ENCODE measurements at regions not wholly inside any gene's neighbourhood (a gene's known extent, or its start where the extent isn't known, plus 50 kb on each side); places are given as distances from the start of the nearest gene placed in this dataset.
A peak's percentile ranks its signal among the peaks of the same experiment; 100 is the strongest.

GRCh38 chr6:140871911-140872310 is 1260.8 kb upstream of the GJE1 start:
- DNase-seq: no peak

DNA sequence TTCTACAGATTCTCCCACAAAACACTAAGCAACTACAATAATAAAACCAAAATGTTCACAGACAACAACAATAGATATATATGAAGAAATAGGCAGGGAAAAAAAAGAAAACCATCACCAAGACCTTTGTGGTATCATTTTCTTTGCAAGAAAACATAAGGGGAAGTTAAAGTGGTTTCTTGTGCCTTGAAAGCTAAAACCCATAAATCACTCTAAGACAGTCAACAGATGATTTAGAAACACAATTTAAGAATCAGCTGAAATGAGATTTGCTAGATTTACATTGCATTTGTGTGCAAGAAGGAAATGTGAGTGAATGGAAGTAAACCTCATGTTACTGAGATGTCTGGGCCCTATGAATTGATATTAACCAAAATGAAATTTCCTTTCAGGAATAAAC is 1265.4 kb upstream of the GJE1 start:
- DNase-seq: no peak

DNA sequence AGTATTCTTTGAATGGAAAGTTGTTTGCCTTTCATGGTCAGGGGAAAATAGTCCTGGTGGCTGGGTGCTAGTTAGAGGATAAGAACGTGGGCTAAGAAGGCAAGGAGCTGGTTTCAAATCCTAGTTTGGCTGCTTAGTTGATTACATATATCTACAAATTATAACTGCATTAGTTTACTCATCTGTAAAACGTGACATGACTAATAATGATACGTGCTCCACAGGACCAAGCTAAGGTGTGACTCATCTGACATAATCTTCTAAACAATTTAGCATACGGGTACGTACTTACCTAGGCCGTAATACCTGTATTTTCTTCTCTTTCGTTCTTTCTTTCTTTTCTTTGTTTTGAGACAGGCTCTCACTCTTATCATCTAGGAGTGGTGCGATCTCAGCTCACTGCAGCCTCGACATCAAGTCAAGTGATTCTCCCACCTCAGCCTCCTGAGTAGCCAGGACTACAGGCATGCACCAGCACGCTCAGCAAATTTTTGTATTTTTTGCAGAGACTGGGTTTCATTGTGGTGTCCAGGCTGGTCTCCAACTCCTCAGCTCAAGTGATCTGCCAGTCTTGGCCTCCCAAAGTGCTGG is 1274.2 kb upstream of the GJE1 start:
- no peak for DNase-seq

DNA sequence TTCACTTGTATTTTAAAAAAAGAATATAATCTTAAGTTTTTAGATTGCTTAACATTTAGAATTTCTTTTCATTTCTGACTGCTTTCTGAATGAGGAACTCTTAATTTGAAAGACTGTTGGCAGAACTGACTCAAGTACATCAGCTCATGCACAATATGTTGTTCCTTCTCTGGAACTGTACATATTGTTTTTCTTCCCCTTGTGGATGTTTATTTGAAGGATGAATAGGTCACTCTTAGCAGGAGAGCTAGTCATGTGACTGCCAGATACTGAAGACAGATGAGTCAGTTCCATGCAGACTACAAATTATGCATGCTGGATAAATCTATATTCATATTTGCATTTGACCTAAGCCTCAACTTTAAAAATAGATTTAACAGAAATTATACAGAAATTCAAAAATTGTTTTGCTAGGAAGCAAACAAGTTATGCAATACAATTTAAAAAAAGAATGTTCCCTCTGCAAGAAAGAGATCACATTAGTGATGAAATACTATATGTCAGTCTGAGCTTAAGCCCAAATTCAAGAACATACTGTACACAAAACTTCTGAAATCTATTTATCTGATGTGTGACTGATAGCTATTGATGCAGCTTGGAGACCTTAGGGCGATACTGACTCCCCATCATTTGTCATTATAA is 1274.9 kb upstream of the GJE1 start:
- DNase-seq: peak; percentile 46

- no peak for DNase-seq
Observed at GRCh38 chr6:140855520-140855919, 1277.2 kb upstream of the GJE1 start.

GRCh38 chr6:140854318-140854717 is 1278.4 kb upstream of the GJE1 start:
- no peak for DNase-seq

- DNase-seq: no peak
Observed at GRCh38 chr6:140850438-140850837, 1282.3 kb upstream of the GJE1 start.

- DNase-seq: no peak
Observed at GRCh38 chr6:140849456-140849855, 1283.3 kb upstream of the GJE1 start.

DNA sequence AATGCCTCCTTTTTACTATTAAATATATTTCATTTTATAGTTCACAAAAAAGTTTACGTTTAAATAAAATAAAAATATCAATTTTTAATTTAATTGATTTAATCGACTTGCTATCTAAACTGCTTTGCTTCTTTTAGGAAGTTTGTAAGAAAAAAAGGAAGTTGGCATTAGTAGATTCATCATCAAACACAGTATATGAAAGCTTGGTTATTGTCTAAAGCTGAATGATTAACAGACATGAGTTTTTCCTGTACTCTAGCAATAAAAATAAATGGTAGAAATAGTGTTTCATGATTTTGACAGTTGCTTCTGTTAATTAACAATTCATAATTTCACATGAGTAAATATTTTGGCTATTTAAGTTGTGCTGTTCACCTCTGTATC is 1285.5 kb upstream of the GJE1 start:
- no peak for DNase-seq

DNA sequence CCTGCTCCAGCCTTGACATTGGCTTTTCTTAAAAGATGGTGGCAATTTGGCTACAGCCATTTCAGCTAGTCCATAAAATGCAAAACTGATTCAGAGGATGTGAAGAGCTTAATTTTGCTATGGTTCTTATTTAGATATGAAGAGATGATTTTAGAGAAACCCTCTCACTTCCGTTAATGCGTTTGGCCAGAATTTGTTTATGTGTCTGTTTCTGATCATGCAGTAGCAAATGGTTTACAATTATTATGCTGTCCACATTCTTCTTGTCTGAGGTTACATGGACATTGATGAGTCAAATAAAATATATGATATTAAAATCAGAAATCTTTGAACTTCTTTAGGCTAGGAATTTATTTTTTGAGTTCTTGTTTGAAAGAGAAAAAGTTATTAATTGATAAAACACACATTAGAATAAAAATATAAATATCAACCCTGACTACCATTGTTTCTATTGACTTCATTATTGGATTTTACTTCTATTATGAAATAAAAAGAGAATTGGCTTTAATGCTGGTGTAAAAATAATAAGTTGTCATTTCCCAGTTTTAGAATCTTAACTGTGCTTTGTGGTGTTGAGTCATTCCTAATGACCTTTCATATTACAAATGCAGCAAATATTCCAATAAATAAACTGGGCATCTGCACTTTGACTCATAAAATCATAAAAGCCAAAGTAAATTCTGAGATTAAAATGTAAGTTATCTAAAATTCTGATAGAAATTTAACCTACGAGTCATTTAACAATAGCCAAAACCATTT is 1286.0 kb upstream of the GJE1 start:
- no peak for DNase-seq

DNA sequence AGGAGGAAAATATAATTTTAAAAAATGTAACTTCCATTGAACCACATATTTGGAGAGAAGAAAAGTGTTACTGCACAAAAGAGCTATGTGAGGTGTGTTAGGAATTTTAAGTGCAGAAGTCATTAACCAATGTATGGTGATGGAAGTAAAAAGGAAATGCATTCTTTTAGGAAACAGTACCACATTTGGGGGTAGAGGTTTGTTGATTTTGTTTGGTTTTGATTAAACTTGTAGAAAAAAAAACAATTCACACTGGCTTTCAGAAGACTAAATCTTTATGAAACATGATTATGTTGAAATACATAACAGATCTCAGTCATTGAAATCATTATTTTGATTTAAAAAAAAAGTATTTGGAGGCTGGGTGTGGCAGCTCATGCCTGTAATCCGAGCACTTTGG is 1287.0 kb upstream of the GJE1 start:
- no peak for DNase-seq

- no peak for DNase-seq
Observed at GRCh38 chr6:140844167-140844566, 1288.6 kb upstream of the GJE1 start.

- DNase-seq: no peak
Observed at GRCh38 chr6:140833408-140833807, 1299.3 kb upstream of the GJE1 start.

GRCh38 chr6:140830666-140831065 is 1302.1 kb upstream of the GJE1 start:
- no peak for DNase-seq

DNA sequence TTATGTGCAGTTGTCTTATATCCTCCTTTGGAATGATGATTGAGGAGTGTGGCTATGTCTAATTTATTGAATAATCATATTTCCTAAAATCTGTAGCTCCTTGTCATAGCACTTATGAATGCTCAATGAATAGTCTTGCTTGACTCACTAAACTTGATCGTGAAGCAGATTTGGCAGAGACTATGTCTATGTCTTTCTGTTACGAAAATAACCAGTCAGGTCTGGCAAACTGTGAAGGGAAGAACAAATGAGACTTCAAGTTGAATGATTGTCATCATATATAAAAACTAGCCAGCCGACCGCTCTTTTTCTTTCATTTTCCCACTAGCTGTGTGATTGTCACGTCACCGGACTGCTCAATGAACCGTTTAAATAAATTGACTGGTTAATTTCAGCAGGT is 1303.9 kb upstream of the GJE1 start:
- DNase-seq: no peak

DNA sequence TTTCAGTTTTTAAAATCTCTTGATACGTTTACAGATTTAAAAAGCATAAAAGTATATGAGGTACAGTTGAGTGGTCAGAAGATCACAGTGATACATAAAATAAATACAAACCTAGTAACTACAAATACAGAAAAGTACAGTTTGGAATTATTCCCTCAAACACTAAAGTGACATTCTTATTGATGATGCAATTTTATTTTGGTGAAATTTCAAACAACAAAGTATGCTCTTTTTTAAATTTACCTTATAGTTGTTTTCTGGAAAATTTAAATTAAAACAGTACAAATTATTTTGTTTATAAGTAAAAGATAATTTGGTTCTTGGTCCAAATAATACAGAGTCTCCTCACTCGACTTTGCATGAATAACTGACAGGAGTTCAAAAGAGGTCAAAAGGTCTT is 1305.1 kb upstream of the GJE1 start:
- DNase-seq: no peak

DNA sequence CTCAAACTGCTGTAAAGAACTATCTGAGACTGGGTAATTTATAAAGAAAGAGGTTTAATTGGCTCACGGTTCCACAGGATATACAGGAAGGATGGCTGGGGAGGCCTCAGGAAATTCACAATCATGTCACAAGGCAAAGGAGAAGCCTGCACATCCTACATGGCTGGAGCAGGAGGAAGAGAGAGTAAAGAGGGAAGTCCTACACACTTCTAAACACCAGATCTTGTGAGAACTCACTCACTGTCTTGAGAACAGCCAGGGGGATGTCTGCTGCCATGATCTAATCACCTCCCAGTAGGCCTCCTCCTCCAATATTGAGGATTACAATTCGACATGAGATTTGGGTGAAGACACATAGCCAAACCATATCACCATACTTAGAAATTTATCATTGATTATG is 1307.0 kb upstream of the GJE1 start:
- DNase-seq: no peak

DNA sequence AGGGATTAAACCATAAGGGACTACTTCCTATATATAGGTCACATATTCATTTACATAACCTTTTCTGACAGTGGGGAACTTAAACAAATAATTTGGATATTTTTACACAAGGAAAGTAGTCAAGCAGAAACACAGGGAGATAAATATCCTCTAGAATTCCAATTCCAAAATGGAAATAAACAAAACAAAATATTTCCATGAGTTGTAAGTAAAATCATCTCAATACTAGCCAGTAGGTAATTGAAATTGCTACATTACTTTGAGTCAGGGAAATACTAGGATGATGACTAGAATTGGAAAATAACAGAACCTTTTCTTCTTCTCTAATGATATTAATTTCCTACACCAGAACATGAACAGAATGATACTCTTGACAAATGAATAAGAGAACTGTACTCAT is 1308.1 kb upstream of the GJE1 start:
- no peak for DNase-seq

- no peak for DNase-seq
Observed at GRCh38 chr6:140821196-140821595, 1311.5 kb upstream of the GJE1 start.

DNA sequence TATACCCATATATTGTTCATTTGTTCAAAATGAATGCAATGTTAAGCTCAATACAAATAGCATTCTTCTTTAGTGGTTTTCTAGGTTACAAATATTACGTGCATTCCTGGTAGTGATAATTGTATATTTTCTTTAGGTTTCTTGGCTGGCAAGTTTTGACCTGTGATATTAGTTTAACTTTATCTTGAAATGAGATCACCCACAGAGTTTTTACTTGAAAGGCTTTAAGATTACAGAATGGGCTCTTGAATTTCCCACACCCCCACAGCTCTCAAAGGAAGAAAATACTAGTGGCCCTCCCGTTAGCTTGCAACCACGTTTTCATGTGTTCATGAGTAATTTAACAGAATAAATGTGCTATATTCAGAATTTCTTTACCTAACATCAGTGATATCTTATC is 1315.5 kb upstream of the GJE1 start:
- no peak for DNase-seq

DNA sequence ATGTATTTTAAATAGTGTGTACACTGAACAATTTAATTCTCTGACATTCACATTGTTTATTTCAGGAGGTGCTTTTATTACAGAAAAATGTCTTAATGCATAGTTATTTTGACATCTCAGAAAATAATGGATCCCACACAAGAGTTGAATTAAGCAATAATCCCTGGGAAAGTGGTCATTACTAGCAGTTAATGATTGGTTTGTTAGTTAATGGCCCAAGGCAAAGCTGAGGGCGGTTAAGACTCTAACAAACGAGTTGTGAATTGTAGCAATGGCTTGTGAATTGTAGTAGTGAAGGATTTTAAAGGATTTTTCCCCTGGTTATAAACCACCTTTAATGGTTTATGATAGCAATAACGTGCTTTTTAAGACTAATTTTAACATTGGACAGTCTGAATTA is 1316.0 kb upstream of the GJE1 start:
- no peak for DNase-seq

DNA sequence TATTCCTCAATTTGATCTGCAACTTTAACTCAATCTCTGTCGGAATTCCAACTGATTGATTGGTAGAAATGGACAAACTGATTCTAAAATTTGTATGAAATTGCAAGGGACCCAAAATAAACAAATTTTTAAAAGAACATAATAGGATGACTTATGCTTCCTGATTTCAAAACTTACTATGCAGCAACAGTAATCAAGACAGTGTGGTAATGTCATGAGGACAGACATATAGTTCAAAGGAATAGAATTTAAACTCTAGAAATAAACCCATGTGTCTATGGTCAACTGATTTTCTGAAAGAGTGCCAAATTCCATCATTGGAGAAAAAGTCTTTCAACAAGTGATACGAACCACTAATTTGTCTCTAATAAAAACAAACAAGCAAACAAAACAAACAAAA is 1320.1 kb upstream of the GJE1 start:
- DNase-seq: no peak

DNA sequence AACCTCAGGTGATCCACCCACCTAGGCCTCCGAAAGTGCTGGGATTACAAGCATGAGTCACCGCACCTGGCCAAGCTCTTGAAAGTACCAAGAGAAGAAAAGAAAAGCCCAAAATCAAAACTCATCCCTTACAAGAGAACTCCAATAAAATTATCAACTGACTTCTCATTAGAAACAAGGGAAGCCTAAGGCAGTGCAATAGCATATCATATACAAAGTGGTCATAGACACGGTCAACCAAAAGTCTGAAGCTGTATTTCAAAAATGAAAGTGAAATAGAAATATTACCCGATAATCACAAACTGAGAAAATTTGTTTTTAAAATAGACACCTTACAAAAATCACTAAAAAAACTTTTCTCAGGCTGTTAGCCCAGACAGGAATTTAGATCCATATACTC is 1321.1 kb upstream of the GJE1 start:
- DNase-seq: no peak

- no peak for DNase-seq
Observed at GRCh38 chr6:140809694-140810101, 1323.0 kb upstream of the GJE1 start.

DNA sequence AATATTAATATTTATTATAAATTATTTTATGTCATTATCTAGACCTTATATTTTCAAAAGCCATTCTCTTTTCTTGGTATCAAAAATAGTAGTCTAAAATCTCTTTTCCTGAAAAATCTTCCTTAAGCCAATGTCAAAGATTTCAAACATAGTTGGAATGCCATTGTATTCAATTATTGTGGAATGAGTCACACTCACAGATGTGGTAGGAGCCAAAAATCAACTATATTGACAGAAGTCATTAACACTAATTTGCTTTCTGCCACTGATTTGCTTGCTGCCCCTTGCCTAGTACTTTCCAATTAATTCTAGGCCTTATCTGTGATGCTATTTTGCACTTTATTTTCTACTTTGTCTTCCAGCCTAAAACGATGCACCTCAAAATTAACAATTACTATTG is 1326.3 kb upstream of the GJE1 start:
- DNase-seq: no peak

All from NCI-H510A treated with DMSO at 0.1 percent for 48 hours (cell line).